ENCODE measurements at regions not wholly inside any gene's neighbourhood (a gene's known extent, or its start where the extent isn't known, plus 50 kb on each side); places are given as distances from the start of the nearest gene placed in this dataset.

DNA sequence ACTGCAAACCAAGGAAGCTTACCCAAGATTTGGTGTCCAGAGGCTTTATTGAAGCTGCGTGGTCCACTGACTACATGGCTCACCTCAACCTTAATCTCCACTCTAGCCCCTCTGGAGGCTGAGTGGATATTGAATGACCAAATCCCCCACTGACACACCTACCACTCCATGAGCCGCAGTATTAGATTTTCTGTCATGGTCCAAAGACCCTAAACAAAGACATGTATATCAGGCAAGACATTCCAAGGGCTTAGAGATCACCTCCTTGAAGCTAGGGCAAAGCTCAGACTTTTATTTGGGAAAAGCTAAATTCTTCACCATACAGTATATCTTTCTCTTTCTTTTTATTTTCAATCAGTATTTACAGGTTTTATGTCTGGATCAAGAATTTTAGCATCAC lies 346.2 kb upstream of the CTNND2 start:
- no peak overlapping the region for H3K27ac ChIP-seq
- H3K9me3 ChIP-seq = no peaks in the 10 kb centered on the region
- ATAC-seq (ENCODE audit: insufficient number of reproducible peaks, low FRiP score, low read depth) (no peak), DNase-seq (ENCODE audit: low spot score) (no peak)
- TF ChIP-seq, protein P1, sequence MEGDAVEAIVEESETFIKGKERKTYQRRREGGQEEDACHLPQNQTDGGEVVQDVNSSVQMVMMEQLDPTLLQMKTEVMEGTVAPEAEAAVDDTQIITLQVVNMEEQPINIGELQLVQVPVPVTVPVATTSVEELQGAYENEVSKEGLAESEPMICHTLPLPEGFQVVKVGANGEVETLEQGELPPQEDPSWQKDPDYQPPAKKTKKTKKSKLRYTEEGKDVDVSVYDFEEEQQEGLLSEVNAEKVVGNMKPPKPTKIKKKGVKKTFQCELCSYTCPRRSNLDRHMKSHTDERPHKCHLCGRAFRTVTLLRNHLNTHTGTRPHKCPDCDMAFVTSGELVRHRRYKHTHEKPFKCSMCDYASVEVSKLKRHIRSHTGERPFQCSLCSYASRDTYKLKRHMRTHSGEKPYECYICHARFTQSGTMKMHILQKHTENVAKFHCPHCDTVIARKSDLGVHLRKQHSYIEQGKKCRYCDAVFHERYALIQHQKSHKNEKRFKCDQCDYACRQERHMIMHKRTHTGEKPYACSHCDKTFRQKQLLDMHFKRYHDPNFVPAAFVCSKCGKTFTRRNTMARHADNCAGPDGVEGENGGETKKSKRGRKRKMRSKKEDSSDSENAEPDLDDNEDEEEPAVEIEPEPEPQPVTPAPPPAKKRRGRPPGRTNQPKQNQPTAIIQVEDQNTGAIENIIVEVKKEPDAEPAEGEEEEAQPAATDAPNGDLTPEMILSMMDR (IDR thresholded peaks at IDR 0.05) = no peak
- no peaks in the 10 kb centered on the region for H3K4me1 ChIP-seq (ENCODE audit: control insufficient read depth in 1 of 2, low read depth in 2 of 2)
- H3K4me3 ChIP-seq = no peak overlapping the region
- H3K27me3 ChIP-seq (replicated peaks; ENCODE audit: insufficient read depth) = no peaks in the 10 kb centered on the region
- H3K36me3 ChIP-seq = no peaks in the 10 kb centered on the region

DNA sequence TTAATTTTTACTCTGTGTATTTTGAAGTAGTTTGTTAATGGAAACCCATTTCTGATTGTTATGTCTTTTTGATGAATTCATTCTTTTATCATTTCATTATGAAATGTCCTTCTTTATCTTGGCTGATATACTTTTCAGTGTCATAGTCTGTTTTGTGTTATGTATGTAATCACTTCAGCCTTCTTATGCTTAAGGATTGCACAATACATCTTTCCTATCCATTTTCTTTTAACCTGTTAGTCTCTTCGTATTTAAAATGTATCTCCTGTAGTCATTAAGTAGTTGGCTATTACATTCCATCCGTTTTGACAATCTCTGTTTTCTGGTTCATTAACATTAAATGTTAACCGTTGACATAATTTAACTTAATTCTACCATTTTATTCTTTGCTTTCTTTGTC lies 344.6 kb upstream of the CTNND2 start:
- Histone ChIP-seq H3K4me1 (ENCODE audit: control insufficient read depth in 1 of 2, low read depth in 2 of 2) (no peaks in the 10 kb centered on the region), H3K27me3 (replicated peaks; ENCODE audit: insufficient read depth) (no peaks in the 10 kb centered on the region), H3K9me3 (no peaks in the 10 kb centered on the region), H3K27ac (no peak overlapping the region), H3K36me3 (no peaks in the 10 kb centered on the region), H3K4me3 (no peak overlapping the region)
- TF ChIP-seq, protein P1 (IDR thresholded peaks at IDR 0.05) = no peak
- no peak for ATAC-seq (ENCODE audit: insufficient number of reproducible peaks, low FRiP score, low read depth)
- DNase-seq (ENCODE audit: low spot score) = no peak

DNA sequence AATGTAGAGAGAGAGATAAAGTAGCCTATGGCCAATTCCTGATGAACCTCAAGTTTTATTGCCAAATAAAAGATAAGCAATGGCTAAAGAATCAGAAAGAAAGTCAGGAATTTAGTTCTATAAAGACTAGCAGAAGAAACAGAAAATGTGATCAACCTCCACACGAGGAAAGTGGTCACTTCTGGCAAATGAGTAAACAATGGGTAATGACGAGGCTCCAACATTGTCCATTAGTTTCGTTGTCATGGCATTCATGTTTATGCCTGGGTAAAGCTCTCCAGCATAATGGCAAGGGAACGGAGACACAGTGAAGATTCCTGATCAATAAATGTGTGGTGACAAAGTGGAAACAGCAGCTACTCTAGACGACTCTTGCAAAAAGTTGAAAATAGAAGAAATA lies 341.8 kb upstream of the CTNND2 start:
- ATAC-seq (ENCODE audit: insufficient number of reproducible peaks, low FRiP score, low read depth) = no peak
- Histone ChIP-seq H3K4me1 (ENCODE audit: control insufficient read depth in 1 of 2, low read depth in 2 of 2) (no peaks in the 10 kb centered on the region), H3K27ac (no peak overlapping the region), H3K27me3 (replicated peaks; ENCODE audit: insufficient read depth) (no peaks in the 10 kb centered on the region), H3K4me3 (no peak overlapping the region), H3K36me3 (no peaks in the 10 kb centered on the region), H3K9me3 (no peaks in the 10 kb centered on the region)
- TF ChIP-seq, protein P1 (IDR thresholded peaks at IDR 0.05) = no peak
- DNase-seq (ENCODE audit: low spot score) = no peak

DNA sequence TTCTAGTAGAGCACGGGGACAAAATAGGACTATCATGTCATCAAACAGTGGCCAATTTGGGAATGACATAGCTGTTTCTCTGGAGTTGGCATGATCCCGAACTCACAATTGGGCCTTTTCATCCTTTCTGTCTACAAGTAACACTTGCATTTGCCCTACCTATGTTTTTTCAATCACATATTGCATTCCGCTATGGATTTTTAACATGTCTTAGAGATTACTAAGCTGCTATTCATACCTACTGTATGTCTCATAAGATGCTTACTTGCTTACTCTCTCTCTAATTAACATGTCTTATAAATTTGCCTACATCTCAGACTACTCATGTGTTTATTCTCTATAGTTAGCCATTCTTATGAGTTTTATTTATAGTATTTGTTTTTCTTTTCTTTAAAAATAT lies 341.2 kb upstream of the CTNND2 start:
- DNase-seq (ENCODE audit: low spot score) = no peak
- ATAC-seq (ENCODE audit: insufficient number of reproducible peaks, low FRiP score, low read depth) = no peak
- Histone ChIP-seq H3K4me3 (no peak overlapping the region), H3K4me1 (ENCODE audit: control insufficient read depth in 1 of 2, low read depth in 2 of 2) (no peaks in the 10 kb centered on the region), H3K9me3 (no peaks in the 10 kb centered on the region), H3K36me3 (no peaks in the 10 kb centered on the region), H3K27me3 (replicated peaks; ENCODE audit: insufficient read depth) (no peaks in the 10 kb centered on the region), H3K27ac (no peak overlapping the region)
- TF ChIP-seq, protein P1 (IDR thresholded peaks at IDR 0.05) = no peak

DNA sequence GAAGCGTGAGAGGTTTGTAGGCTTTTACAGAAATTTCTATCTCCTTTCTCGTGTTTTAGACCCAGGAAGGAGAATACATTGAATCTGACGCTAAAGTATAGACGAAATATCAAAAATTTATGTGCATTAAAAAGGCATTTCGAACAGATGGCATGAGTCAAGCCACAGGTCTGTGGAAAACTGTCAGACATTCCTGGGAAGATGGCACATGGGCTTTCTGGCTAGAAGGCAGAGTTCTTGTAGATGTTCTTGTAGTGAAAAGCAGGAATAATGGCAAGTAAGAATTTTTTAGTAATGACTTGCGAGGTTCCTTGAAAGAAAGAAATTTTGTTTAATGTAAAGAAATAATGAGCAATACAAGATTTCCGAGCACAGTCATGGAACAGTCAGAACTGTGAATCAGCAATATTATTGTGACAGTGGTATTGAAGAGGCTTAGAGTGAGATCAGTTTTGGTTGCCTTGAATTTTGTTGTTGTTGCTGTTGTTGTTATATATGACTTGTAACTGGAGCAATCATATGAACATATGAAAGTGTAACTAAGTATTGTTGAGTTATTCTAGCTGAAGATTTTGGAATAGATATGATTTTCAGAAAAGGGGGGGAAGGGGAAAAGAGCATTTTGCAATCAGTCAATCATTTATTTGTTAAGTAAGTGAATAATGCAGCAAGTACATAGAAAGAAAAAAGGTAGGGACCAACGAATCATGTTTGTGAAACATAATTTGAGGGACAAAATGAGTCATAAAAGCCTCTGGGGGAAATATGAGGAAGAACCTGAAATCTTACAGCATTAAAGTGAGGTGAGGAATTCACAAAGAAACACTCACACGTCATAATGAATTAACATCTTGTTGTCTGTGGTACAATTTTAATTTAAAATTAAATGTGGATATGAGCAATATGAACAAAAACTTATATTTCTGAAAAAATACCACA lies 339.0 kb upstream of the CTNND2 start:
- TF ChIP-seq, protein P1 (IDR thresholded peaks at IDR 0.05) = no peak
- Histone ChIP-seq H3K4me3 (no peak overlapping the region), H3K36me3 (no peaks in the 10 kb centered on the region)

More for the DNA sequence above, 339.0 kb upstream of the CTNND2 start:
- Histone ChIP-seq H3K9me3 (no peaks in the 10 kb centered on the region), H3K4me1 (ENCODE audit: control insufficient read depth in 1 of 2, low read depth in 2 of 2) (no peaks in the 10 kb centered on the region), H3K27me3 (replicated peaks; ENCODE audit: insufficient read depth) (no peaks in the 10 kb centered on the region), H3K27ac (no peak overlapping the region)
- no peak for ATAC-seq (ENCODE audit: insufficient number of reproducible peaks, low FRiP score, low read depth)
- DNase-seq (ENCODE audit: low spot score) = no peak

Data from thoracic aorta (tissue), 2 donors.